GM19240 (cell line): ENCODE measurements at regions not wholly inside any gene's neighbourhood (a gene's known extent, or its start where the extent isn't known, plus 50 kb on each side); places are given as distances from the start of the nearest gene placed in this dataset.

Experiments
- DNase-seq: peaks from one replicate; pipeline ENCODE4 v3.0.0; 2011; ENCODE audit warnings: low spot score; ENCODE audit not compliant: insufficient read length

- no peak for DNase-seq
Observed at GRCh38 chr12:87112571-87113345, 856.6 kb upstream of the MGAT4C start.

- no peak for DNase-seq
Observed at GRCh38 chr12:87107766-87108165, 851.6 kb upstream of the MGAT4C start.

- no peak for DNase-seq
Observed at GRCh38 chr12:87107270-87107669, 851.1 kb upstream of the MGAT4C start.

GRCh38 chr12:87096082-87096585 lies 839.9 kb upstream of the MGAT4C start:
- no peak for DNase-seq

- DNase-seq, result no peak
Observed at GRCh38 chr12:87094356-87094755, 838.2 kb upstream of the MGAT4C start.

GRCh38 chr12:87092421-87092820 lies 836.2 kb upstream of the MGAT4C start:
- no peak for DNase-seq

GRCh38 chr12:87086118-87086891 lies 830.1 kb upstream of the MGAT4C start:
- no peak for DNase-seq

GRCh38 chr12:87085286-87085685 lies 829.1 kb upstream of the MGAT4C start:
- DNase-seq, result no peak

GRCh38 chr12:87082756-87083155 lies 826.6 kb upstream of the MGAT4C start:
- no peak for DNase-seq

- no peak for DNase-seq
Observed at GRCh38 chr12:87074781-87075180, 818.6 kb upstream of the MGAT4C start.

- no peak for DNase-seq
Observed at GRCh38 chr12:87066326-87066725, 810.1 kb upstream of the MGAT4C start.

- DNase-seq, result no peak
Observed at GRCh38 chr12:87059231-87059630, 803.0 kb upstream of the MGAT4C start.

GRCh38 chr12:87054226-87054625 lies 798.0 kb upstream of the MGAT4C start:
- DNase-seq, result no peak

GRCh38 chr12:87051621-87052020 lies 795.4 kb upstream of the MGAT4C start:
- no peak for DNase-seq

GRCh38 chr12:87047691-87048090 lies 791.5 kb upstream of the MGAT4C start:
- no peak for DNase-seq

- DNase-seq, result no peak
Observed at GRCh38 chr12:87039536-87039935, 783.3 kb upstream of the MGAT4C start.

GRCh38 chr12:87038098-87038497 lies 781.9 kb upstream of the MGAT4C start:
- no peak for DNase-seq

- DNase-seq, result no peak
Observed at GRCh38 chr12:87025976-87026375, 769.8 kb upstream of the MGAT4C start.

- no peak for DNase-seq
Observed at GRCh38 chr12:87021400-87021799, 765.2 kb upstream of the MGAT4C start.

- no peak for DNase-seq
Observed at GRCh38 chr12:87020071-87020470, 763.9 kb upstream of the MGAT4C start.

GRCh38 chr12:87015352-87015751 lies 759.2 kb upstream of the MGAT4C start:
- DNase-seq, result no peak

- no peak for DNase-seq
Observed at GRCh38 chr12:87008785-87009384, 752.7 kb upstream of the MGAT4C start.
